H1 (cell line): ENCODE measurements at regions not wholly inside any gene's neighbourhood (a gene's known extent, or its start where the extent isn't known, plus 50 kb on each side); places are given as distances from the start of the nearest gene placed in this dataset.

Source experiments
- BCL11A ChIP-seq, 2 experiments: IDR thresholded peaks; one replicate each; pipeline ENCODE4 v1.6.1; 2011; ENCODE audit warnings: low read depth in 2 of 2, low read length in 2 of 2, mild to moderate bottlenecking in 2 of 2
- CHD1 ChIP-seq: IDR thresholded peaks from 2 replicates; pipeline ENCODE4 v1.6.1; 2012; ENCODE audit warnings: low read depth, low read length, improper control_type of control experiment

GRCh38 chr16:85495259-85495658 is 117.9 kb upstream of the GSE1 start (continued):
- TF ChIP-seq CHD1: no peak
- no peak for TF ChIP-seq BCL11A (IDR thresholded peaks at IDR 0.05; ENCODE audit: low read depth in 2 of 2, low read length in 2 of 2)
